ENCODE measurements at regions not wholly inside any gene's neighbourhood (a gene's known extent, or its start where the extent isn't known, plus 50 kb on each side); places are given as distances from the start of the nearest gene placed in this dataset.

- CTCF ChIA-PET, result no interaction called here
- Mint-ChIP-seq H3K4me1 (no peaks in the 10 kb centered on the region), H3K27me3 (no peaks in the 10 kb centered on the region), H3K4me3 (no peak overlapping the region), H3K27ac (no peak overlapping the region), H3K36me3 (ENCODE audit: low read depth) (no peaks in the 10 kb centered on the region), H3K9me3 (ENCODE audit: low read depth) (peaks cover 3% of the 10 kb centered on the region)
- ATAC-seq (no peak), DNase-seq (no peak)
- intact Hi-C loops (cut with DNase I, micrococcal nuclease), result no loop called here
- POLR2A ChIA-PET, result no interaction called here
These were observed 882.0 kb upstream of the SLITRK6 start for GRCh38 chr13:86681223-86681622.

DNA sequence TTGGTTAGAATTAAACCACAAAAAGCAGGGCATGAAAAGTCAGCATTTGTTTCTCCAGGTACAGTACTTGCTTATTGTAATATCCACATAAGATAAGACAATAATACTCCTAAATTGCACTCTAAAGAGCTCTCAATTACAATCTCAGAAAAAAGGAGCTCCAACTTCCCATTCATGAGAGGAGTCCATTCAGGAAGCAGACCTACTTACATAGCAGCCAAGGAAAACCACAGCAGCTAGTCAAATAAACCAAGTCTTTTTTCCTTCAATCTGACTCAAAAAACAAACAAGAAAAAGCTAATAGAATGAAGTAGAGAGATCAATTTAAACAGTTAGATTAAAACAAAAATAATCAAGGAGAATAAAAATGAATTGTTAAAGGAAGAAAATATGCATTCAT, 885.2 kb upstream of the SLITRK6 start:
- intact Hi-C loops (cut with DNase I, micrococcal nuclease), result no loop called here
- ATAC-seq, result no peak
- POLR2A ChIA-PET, result no interaction called here
- Mint-ChIP-seq H3K27ac (no peak overlapping the region), H3K4me1 (no peaks in the 10 kb centered on the region), H3K36me3 (ENCODE audit: low read depth) (no peaks in the 10 kb centered on the region), H3K9me3 (ENCODE audit: low read depth) (peaks cover 3% of the 10 kb centered on the region), H3K27me3 (no peaks in the 10 kb centered on the region), H3K4me3 (no peak overlapping the region)
- CTCF ChIA-PET, result no interaction called here
- no peak for DNase-seq

DNA sequence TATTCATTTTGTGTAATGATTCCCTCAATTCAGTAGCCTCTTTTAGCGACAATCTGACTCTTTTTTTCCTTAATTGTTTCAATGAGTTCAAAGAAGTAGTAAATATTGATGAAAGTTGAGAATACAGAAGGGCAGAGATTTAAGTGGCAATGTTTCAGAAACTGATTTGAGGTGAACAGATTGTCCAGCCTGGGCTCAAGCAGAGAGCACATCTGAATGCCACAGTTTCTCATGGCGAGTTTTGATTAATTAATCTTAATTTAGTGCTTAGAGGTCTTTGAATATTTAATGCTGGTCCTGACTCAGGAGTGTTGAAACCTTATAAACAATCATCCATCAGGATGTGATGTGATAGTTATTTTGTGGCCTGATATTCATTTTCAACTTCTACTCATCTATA, 890.7 kb upstream of the SLITRK6 start:
- DNase-seq (no peak), ATAC-seq (no peak)
- Mint-ChIP-seq H3K27ac (no peak overlapping the region), H3K9me3 (ENCODE audit: low read depth) (peaks cover 10% of the 10 kb centered on the region), H3K36me3 (ENCODE audit: low read depth) (no peaks in the 10 kb centered on the region), H3K4me1 (no peaks in the 10 kb centered on the region), H3K4me3 (no peak overlapping the region), H3K27me3 (no peaks in the 10 kb centered on the region)
- POLR2A ChIA-PET, result no interaction called here
- intact Hi-C loops (cut with DNase I, micrococcal nuclease), result no loop called here
- CTCF ChIA-PET, result no interaction called here

DNA sequence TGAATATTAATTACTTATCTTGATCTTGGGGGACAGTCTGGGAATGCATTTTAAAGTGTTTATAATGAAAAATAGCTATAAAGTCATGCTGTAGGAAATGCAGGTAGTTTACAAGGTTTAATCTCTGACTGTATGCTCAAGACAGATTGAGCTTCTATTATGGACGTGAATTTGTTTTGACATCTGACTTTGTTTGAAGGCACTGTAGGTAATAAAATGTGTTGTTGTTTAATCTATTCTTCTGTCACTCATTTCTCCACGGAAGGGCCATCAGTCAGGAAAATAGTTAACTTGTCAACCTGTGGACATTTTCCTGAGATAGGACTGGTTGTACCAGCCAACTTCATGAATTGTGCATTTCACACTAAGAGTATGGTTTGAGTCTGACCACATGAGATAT, 893.1 kb upstream of the SLITRK6 start:
- no peak for DNase-seq
- ATAC-seq, result no peak
- Mint-ChIP-seq H3K27ac (no peak overlapping the region), H3K27me3 (no peaks in the 10 kb centered on the region), H3K4me3 (no peak overlapping the region), H3K36me3 (ENCODE audit: low read depth) (no peaks in the 10 kb centered on the region), H3K4me1 (no peaks in the 10 kb centered on the region), H3K9me3 (ENCODE audit: low read depth) (peaks cover 9% of the 10 kb centered on the region)
- ChIA-PET POLR2A (no interaction called here), CTCF (no interaction called here)
- intact Hi-C loops (cut with DNase I, micrococcal nuclease), result no loop called here

- H3K27me3 Mint-ChIP-seq, result no peaks in the 10 kb centered on the region
- ATAC-seq, result no peak
- no peak overlapping the region for H3K4me3 Mint-ChIP-seq
- H3K9me3 Mint-ChIP-seq (ENCODE audit: low read depth), result peaks cover 7% of the 10 kb centered on the region
- no peak overlapping the region for H3K27ac Mint-ChIP-seq
- ChIA-PET CTCF (no interaction called here), POLR2A (no interaction called here)
- intact Hi-C loops (cut with DNase I, micrococcal nuclease), result no loop called here
- no peaks in the 10 kb centered on the region for H3K36me3 Mint-ChIP-seq (ENCODE audit: low read depth)
- H3K4me1 Mint-ChIP-seq, result no peaks in the 10 kb centered on the region
- no peak for DNase-seq
These were observed 910.8 kb upstream of the SLITRK6 start for GRCh38 chr13:86710013-86710412.

GRCh38 chr13:86710896-86711295, 911.7 kb upstream of the SLITRK6 start:
- ATAC-seq (no peak), DNase-seq (no peak)
- H3K4me3 Mint-ChIP-seq, result no peak overlapping the region
- POLR2A ChIA-PET, result no interaction called here
- H3K9me3 Mint-ChIP-seq (ENCODE audit: low read depth), result peaks cover 7% of the 10 kb centered on the region
- no peaks in the 10 kb centered on the region for H3K27me3 Mint-ChIP-seq
- intact Hi-C loops (cut with DNase I, micrococcal nuclease), result no loop called here
- no peaks in the 10 kb centered on the region for H3K4me1 Mint-ChIP-seq
- H3K27ac Mint-ChIP-seq, result no peak overlapping the region
- H3K36me3 Mint-ChIP-seq (ENCODE audit: low read depth), result no peaks in the 10 kb centered on the region
- CTCF ChIA-PET, result no interaction called here

- no peak overlapping the region for H3K27ac Mint-ChIP-seq
These were observed 915.3 kb upstream of the SLITRK6 start for GRCh38 chr13:86714495-86714894.

DNA sequence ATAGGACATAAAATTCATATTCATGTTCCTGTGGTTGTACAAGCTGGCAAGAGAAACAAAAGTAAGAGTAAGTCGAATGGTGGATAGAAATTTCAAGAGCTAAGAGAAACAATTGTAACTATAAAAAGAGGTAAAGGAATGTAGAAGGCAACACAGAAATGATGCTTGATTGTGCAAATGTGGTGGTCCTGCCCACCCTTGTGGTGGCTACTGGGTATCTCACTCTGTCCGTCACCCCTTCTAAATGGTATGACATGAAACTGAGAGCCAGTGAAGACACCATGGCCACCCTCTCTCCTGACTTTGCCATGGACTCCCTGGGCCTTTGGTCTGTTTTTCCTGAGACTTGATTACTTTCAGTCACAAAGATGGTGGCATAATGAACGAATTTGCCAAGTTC, 925.9 kb upstream of the SLITRK6 start:
- Mint-ChIP-seq H3K36me3 (ENCODE audit: low read depth) (no peaks in the 10 kb centered on the region), H3K9me3 (ENCODE audit: low read depth) (peaks cover 3% of the 10 kb centered on the region), H3K4me3 (no peak overlapping the region), H3K27ac (no peak overlapping the region), H3K4me1 (no peaks in the 10 kb centered on the region), H3K27me3 (no peaks in the 10 kb centered on the region)
- intact Hi-C loops (cut with DNase I, micrococcal nuclease), result no loop called here
- ATAC-seq (no peak), DNase-seq (no peak)
- CTCF ChIA-PET, result no interaction called here
- POLR2A ChIA-PET, result no interaction called here

More at GRCh38 chr13:86714495-86714894, 915.3 kb upstream of the SLITRK6 start:
- Mint-ChIP-seq H3K27me3 (no peaks in the 10 kb centered on the region), H3K4me1 (no peaks in the 10 kb centered on the region), H3K4me3 (no peak overlapping the region), H3K9me3 (ENCODE audit: low read depth) (peaks cover 8% of the 10 kb centered on the region), H3K36me3 (ENCODE audit: low read depth) (no peaks in the 10 kb centered on the region)
- ChIA-PET POLR2A (no interaction called here), CTCF (no interaction called here)
- DNase-seq (no peak), ATAC-seq (no peak)
- intact Hi-C loops (cut with DNase I, micrococcal nuclease), result no loop called here

DNA sequence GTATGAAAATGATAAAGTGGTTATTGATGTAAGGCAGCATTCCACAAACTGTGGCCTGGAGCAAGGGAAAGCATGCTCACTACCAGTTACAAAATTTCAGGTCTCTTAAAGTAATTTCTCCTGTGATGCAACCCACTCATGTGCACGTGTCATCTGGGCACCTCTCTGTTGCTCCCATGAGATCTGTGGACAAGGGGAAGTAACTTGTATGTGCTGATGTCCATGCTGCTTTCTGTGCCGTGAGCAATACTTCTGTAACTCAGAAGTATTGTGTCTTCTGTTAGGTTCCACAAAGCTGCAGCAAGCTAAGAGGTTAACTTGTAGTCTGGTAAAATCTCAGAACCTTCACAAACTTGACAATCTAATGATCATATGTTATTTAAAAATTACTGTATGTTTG, 930.0 kb upstream of the SLITRK6 start:
- ChIA-PET POLR2A (no interaction called here), CTCF (interaction anchor here (0.7 kb wide), 1 partner anchor 16 kb away, joined by 3 read pairs; no protein-coding TSS in a partner anchor)
- no peaks in the 10 kb centered on the region for H3K36me3 Mint-ChIP-seq (ENCODE audit: low read depth)
- no peak for DNase-seq
- ATAC-seq, result no peak
- intact Hi-C loops (cut with DNase I, micrococcal nuclease), result no loop called here
- no peak overlapping the region for H3K4me3 Mint-ChIP-seq
- no peak overlapping the region for H3K27ac Mint-ChIP-seq
- H3K9me3 Mint-ChIP-seq (ENCODE audit: low read depth), result peaks cover 2% of the 10 kb centered on the region
- H3K4me1 Mint-ChIP-seq, result no peaks in the 10 kb centered on the region
- H3K27me3 Mint-ChIP-seq, result no peaks in the 10 kb centered on the region

GRCh38 chr13:86731987-86732386, 932.8 kb upstream of the SLITRK6 start:
- intact Hi-C loops (cut with DNase I, micrococcal nuclease), result no loop called here
- ChIA-PET POLR2A (no interaction called here), CTCF (no interaction called here)
- H3K27me3 Mint-ChIP-seq, result no peaks in the 10 kb centered on the region
- ATAC-seq (no peak), DNase-seq (no peak)
- H3K36me3 Mint-ChIP-seq (ENCODE audit: low read depth), result no peaks in the 10 kb centered on the region
- no peak overlapping the region for H3K4me3 Mint-ChIP-seq
- H3K9me3 Mint-ChIP-seq (ENCODE audit: low read depth), result peaks cover 5% of the 10 kb centered on the region
- no peak overlapping the region for H3K27ac Mint-ChIP-seq
- H3K4me1 Mint-ChIP-seq, result no peaks in the 10 kb centered on the region

- H3K4me1 Mint-ChIP-seq, result no peaks in the 10 kb centered on the region
- intact Hi-C loops (cut with DNase I, micrococcal nuclease), result no loop called here
- no peak for ATAC-seq
These were observed 933.7 kb upstream of the SLITRK5 start for GRCh38 chr13:86737334-86737932.

GRCh38 chr13:86741762-86742285, 929.3 kb upstream of the SLITRK5 start:
- Mint-ChIP-seq H3K4me3 (no peak overlapping the region), H3K9me3 (ENCODE audit: low read depth) (peaks cover 6% of the 10 kb centered on the region), H3K27me3 (no peaks in the 10 kb centered on the region), H3K27ac (no peak overlapping the region), H3K36me3 (ENCODE audit: low read depth) (no peaks in the 10 kb centered on the region), H3K4me1 (no peaks in the 10 kb centered on the region)
- DNase-seq, result no peak
- CTCF ChIA-PET, result no interaction called here
- intact Hi-C loops (cut with DNase I, micrococcal nuclease), result no loop called here
- POLR2A ChIA-PET, result no interaction called here
- ATAC-seq, result no peak

More at GRCh38 chr13:86737334-86737932, 933.7 kb upstream of the SLITRK5 start:
- POLR2A ChIA-PET, result no interaction called here
- H3K4me3 Mint-ChIP-seq, result no peak overlapping the region
- CTCF ChIA-PET, result no interaction called here
- no peaks in the 10 kb centered on the region for H3K36me3 Mint-ChIP-seq (ENCODE audit: low read depth)
- H3K27ac Mint-ChIP-seq, result no peak overlapping the region
- DNase-seq, result no peak
- no peaks in the 10 kb centered on the region for H3K27me3 Mint-ChIP-seq
- H3K9me3 Mint-ChIP-seq (ENCODE audit: low read depth), result peaks cover 8% of the 10 kb centered on the region
